ENCODE measurements at regions not wholly inside any gene's neighbourhood (a gene's known extent, or its start where the extent isn't known, plus 50 kb on each side); places are given as distances from the start of the nearest gene placed in this dataset. TPM values are rescaled to one million over a fixed set of nuclear protein-coding genes. Genes with fewer than 3 reads are reported as not detected.

Small RNA genes lying in the stretch of these regions (small RNA-seq; reads per million reads assigned to genes)
- gene MIR5197 (ENCODE audit: low replicate concordance) (not detected), gene RNU7-156P (ENCODE audit: low replicate concordance) (not detected)

Measured in temporal lobe (tissue), 1 donor.